H7 (cell line): ENCODE measurements at regions not wholly inside any gene's neighbourhood (a gene's known extent, or its start where the extent isn't known, plus 50 kb on each side); places are given as distances from the start of the nearest gene placed in this dataset.

Source experiments
- DNase-seq: peaks from one replicate; pipeline ENCODE4 v3.0.0; 2012
- H3K27me3 ChIP-seq: 2 replicates; pipeline ENCODE4 v1.6.0; 2011; ENCODE audit warnings: mild to moderate bottlenecking, low read length; ENCODE audit not compliant: control insufficient read depth, insufficient read depth
- H3K36me3 ChIP-seq: replicated peaks from 2 replicates; pipeline ENCODE4 v1.5.1; 2011; ENCODE audit warnings: low read length; ENCODE audit not compliant: control insufficient read depth, insufficient read depth
- H3K4me3 ChIP-seq: 2 replicates; pipeline ENCODE4 v1.5.1; 2011; ENCODE audit warnings: low read depth, mild to moderate bottlenecking, control low read depth, low read length, moderate library complexity; ENCODE audit not compliant: insufficient read depth

GRCh38 chr2:59398081-59398480 is 1155.4 kb downstream of the BCL11A start:
- Histone ChIP-seq H3K4me3 (no peak overlapping the region), H3K27me3 (no peaks in the 10 kb centered on the region), H3K36me3 (no peaks in the 10 kb centered on the region)
- no peak for DNase-seq

DNA sequence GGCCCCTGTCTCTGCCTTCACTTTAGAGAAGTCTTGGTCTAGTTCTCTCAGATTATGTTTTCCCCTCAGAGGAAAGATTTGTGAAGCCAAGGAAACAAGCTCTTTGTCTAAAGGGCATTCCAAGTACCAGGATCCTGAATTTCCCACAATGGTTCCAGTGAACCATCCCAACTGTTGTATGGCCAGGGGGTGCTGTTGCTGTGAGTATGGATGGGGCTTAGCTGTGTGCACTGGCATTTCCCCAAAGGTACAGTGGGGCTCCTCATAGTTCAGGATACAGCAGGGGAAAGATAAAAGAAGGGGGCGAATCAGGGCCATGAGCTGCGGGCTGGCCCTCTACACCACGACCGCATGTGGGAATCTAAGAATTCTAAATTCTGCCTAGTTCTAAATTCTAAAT is 1154.0 kb upstream of the FANCL start:
- Histone ChIP-seq H3K4me3 (no peak overlapping the region), H3K36me3 (no peaks in the 10 kb centered on the region), H3K27me3 (no peaks in the 10 kb centered on the region)
- DNase-seq, result peak; percentile 6

- Histone ChIP-seq H3K36me3 (no peaks in the 10 kb centered on the region), H3K4me3 (no peak overlapping the region), H3K27me3 (no peaks in the 10 kb centered on the region)
- DNase-seq, result no peak
Observed at GRCh38 chr2:59391896-59392295, 1150.8 kb upstream of the FANCL start.

DNA sequence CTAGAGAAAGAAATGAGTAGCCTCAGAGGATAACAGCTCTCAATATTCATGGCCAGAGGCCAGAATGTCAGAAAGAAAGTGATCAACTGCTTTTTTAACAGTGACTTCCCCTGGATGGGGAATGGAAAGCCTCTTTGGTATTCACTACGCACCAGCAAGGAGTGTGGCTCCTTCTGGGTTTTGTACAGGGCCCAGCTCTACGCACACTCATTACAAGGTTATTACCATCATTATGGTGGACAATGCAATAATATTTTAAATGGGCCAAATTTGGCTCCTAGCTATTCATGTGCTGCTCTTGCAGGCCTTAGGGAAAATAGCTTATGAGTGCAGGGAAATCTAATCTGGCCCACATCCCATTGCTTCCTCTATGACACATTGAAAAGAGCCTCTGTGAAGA is 1149.5 kb upstream of the FANCL start:
- no peak overlapping the region for H3K4me3 ChIP-seq
- DNase-seq, result no peak
- no peaks in the 10 kb centered on the region for H3K36me3 ChIP-seq
- no peaks in the 10 kb centered on the region for H3K27me3 ChIP-seq

GRCh38 chr2:59389240-59389639 is 1148.1 kb upstream of the FANCL start:
- Histone ChIP-seq H3K36me3 (no peaks in the 10 kb centered on the region), H3K27me3 (no peaks in the 10 kb centered on the region), H3K4me3 (no peak overlapping the region)
- DNase-seq, result no peak

DNA sequence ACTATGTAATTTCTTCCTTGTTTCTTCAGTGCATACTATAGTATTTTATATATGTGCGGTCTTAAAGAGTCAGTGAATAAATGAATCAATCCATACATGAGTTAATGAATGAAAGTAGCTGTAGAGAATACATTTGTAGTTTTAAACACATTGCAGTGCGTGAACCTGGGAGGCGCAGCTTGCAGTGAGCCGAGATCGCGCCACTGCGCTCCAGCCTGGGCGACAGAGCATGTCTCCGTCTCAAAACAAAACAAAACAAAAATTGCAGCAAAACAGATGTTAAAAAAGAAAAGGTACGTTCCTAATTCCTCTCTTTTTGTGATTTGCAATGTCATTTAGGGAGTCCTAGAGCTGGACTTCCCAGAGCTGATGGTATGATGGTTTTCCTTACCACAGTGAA is 1144.8 kb upstream of the FANCL start:
- H3K27me3 ChIP-seq, result no peaks in the 10 kb centered on the region
- H3K36me3 ChIP-seq, result no peaks in the 10 kb centered on the region
- H3K4me3 ChIP-seq, result no peak overlapping the region
- no peak for DNase-seq

DNA sequence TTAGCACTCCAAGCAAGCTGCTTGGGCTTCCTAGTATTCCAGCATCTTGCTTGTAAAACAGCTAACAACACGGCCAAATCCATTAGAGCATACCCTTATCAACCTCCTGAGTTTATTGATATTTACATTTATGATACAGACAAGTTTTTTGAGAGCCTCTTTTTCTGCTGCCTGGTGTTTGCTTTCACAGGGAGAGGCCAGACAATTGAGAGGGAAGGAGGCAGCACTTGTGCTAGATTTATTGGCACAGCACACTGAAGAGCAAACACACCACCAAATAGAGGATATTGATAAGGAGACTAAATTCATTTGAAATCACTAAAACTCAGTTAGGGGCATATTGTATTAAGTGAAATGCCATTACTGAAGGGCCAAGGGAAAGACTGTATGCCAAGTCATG is 1142.3 kb upstream of the FANCL start:
- Histone ChIP-seq H3K27me3 (no peaks in the 10 kb centered on the region), H3K4me3 (no peak overlapping the region), H3K36me3 (no peaks in the 10 kb centered on the region)
- DNase-seq, result no peak

GRCh38 chr2:59378127-59378526 is 1137.0 kb upstream of the FANCL start:
- Histone ChIP-seq H3K4me3 (no peak overlapping the region), H3K27me3 (no peaks in the 10 kb centered on the region), H3K36me3 (no peaks in the 10 kb centered on the region)
- DNase-seq, result no peak

GRCh38 chr2:59366288-59366687 is 1125.2 kb upstream of the FANCL start:
- H3K4me3 ChIP-seq, result no peak overlapping the region
- no peaks in the 10 kb centered on the region for H3K27me3 ChIP-seq
- H3K36me3 ChIP-seq, result no peaks in the 10 kb centered on the region
- DNase-seq, result no peak

DNA sequence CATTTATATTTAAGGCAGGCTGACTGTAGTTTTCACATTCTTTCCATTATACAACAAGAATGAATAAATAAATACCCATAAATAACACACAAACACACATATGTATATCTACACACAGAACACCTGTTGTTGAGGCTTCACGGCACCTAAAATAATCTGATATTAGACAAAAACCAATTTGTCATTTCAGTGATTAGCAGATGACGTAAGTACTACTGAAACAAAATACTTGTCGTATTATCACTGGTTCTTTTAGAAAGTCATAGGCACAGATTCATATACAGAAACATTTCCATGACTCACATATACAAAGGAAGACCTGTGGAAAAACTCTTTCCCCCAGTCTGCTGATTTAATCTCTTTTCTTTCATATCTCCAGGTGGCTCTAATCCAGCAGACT is 1113.4 kb upstream of the FANCL start:
- DNase-seq, result no peak

DNA sequence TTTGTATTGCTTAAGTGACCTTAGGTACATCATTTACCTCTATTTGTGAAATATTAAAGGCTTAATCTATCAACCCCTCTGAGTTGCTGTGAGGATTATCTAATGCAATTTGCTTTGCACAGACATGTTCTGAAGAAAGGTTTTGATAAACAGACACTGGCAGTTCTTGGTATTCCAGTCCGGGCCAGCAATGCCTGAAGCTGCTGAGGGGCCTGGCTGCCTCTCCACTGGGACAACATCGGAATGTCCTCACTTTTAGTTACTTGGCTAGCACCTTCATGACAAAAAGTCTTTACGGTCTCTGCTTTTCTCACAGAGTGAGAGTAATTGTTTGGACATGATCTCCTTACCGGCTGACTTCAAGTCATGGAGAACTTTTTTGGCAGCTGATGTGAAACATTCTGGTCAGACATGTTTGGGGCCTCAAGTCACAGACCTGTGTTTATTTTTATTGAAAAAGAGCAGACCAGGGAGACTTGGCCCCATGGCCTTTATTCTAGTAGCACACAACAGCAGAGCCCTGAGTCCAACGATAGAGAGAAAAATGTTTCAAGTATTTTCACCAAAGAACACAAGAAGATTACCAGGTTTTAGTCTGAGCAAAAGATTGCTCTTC is 1112.3 kb upstream of the FANCL start:
- no peaks in the 10 kb centered on the region for H3K27me3 ChIP-seq
- no peak for DNase-seq
- no peaks in the 10 kb centered on the region for H3K36me3 ChIP-seq
- no peak overlapping the region for H3K4me3 ChIP-seq

More for the DNA sequence above, 1113.4 kb upstream of the FANCL start:
- H3K4me3 ChIP-seq, result no peak overlapping the region
- no peaks in the 10 kb centered on the region for H3K27me3 ChIP-seq
- H3K36me3 ChIP-seq, result no peaks in the 10 kb centered on the region

- no peak for DNase-seq
- H3K27me3 ChIP-seq, result no peaks in the 10 kb centered on the region
- no peak overlapping the region for H3K4me3 ChIP-seq
- no peaks in the 10 kb centered on the region for H3K36me3 ChIP-seq
Observed at GRCh38 chr2:59342166-59342565, 1101.0 kb upstream of the FANCL start.

DNA sequence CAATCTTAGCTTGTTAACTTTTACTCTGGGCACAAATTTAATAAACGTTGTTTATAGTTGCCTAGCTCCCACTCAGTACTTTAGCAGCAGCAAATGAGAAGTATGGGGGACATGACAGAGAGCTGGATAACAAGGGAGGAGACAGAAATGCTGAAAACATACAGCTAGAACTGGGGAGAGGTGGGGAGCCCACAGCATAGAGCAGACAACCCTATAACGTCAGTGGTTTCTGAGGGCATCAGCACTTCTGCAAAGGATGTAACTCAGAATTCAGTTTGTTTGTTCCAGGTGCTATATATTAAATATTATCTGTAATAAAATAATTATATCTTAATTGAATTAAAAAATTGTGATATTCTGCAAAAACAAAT is 1098.7 kb upstream of the FANCL start:
- Histone ChIP-seq H3K27me3 (no peaks in the 10 kb centered on the region), H3K36me3 (no peaks in the 10 kb centered on the region), H3K4me3 (no peak overlapping the region)
- DNase-seq, result no peak

DNA sequence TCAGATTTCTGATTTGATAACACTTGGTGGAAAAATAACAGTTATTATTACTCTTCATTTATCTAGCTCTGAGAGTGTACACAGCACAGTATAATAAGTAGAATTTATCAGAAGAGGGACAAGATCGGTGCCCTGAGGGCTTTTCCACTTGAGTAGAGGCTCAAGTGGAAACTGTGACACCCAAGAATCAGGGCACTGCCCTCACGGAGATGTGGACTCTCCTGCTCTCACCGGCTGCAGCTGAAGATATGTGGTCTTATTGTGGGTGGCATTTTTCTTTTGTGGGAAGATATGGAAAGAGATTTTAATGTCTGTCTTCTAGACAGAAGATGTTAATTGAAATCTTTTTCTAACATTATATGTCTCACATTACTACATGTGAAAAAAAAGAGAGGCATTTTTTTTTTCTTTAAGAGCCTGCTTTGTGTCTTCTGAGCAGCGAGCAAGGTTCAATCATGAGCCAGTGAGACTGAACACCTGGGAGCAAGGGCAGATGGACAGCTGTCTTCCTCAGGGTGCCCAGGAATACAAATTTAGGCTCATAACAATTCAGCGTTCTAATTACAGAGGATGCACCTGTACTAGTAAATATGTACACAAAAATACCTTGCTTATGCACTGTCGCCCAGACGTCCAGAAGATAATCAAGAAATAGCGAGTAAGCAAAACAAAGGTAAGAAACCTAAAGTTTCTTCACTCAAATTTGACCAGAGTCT is 1098.2 kb upstream of the FANCL start:
- DNase-seq, result no peak
- H3K27me3 ChIP-seq, result no peaks in the 10 kb centered on the region
- H3K36me3 ChIP-seq, result no peaks in the 10 kb centered on the region
- H3K4me3 ChIP-seq, result no peak overlapping the region

GRCh38 chr2:59333007-59333406 is 1091.9 kb upstream of the FANCL start:
- Histone ChIP-seq H3K27me3 (no peaks in the 10 kb centered on the region), H3K4me3 (no peak overlapping the region), H3K36me3 (no peaks in the 10 kb centered on the region)
- DNase-seq, result no peak
